Progenitor cell of endocrine pancreas (in vitro differentiated cells): ENCODE measurements at regions not wholly inside any gene's neighbourhood (a gene's known extent, or its start where the extent isn't known, plus 50 kb on each side); places are given as distances from the start of the nearest gene placed in this dataset.

Experiments used
- DNase-seq: peaks from one replicate; pipeline ENCODE4 v3.0.0; 2021; ENCODE audit warnings: low spot score; ENCODE audit not compliant: unreplicated experiment
- H3K27ac Mint-ChIP-seq: 2 replicates; pipeline ENCODE4 v1.8.0; 2021; ENCODE audit warnings: mild to moderate bottlenecking, moderate library complexity, mixed read lengths
- H3K27me3 Mint-ChIP-seq: 2 replicates; pipeline ENCODE4 v1.8.0; 2021; ENCODE audit warnings: mixed read lengths
- H3K36me3 Mint-ChIP-seq: 2 replicates; pipeline ENCODE4 v1.8.0; 2022; ENCODE audit warnings: mixed read lengths; ENCODE audit not compliant: insufficient read depth
- H3K4me1 Mint-ChIP-seq: 2 replicates; pipeline ENCODE4 v1.8.0; 2021; ENCODE audit warnings: low read depth, mixed read lengths
- H3K4me3 Mint-ChIP-seq: 2 replicates; pipeline ENCODE4 v1.8.0; 2021; ENCODE audit warnings: low read depth, mild to moderate bottlenecking, moderate library complexity, mixed read lengths
- H3K9me3 Mint-ChIP-seq: 2 replicates; pipeline ENCODE4 v1.8.0; 2021; ENCODE audit warnings: low read depth, mixed read lengths
- CTCF ChIP-seq: fragments of 200-600 bp; sonication (generic); IDR thresholded peaks from one replicate; pipeline ENCODE4 v1.5.0; 2021; ENCODE audit warnings: antibody characterized with exemption, mild to moderate bottlenecking; ENCODE audit not compliant: unreplicated experiment

- Mint-ChIP-seq H3K9me3 (no peaks in the 10 kb centered on the region), H3K36me3 (no peaks in the 10 kb centered on the region), H3K27me3 (no peaks in the 10 kb centered on the region), H3K4me1 (no peaks in the 10 kb centered on the region), H3K4me3 (no peak overlapping the region), H3K27ac (no peak overlapping the region)
- DNase-seq = no peak
- no peak for TF ChIP-seq CTCF
Observed at GRCh38 chr5:104139840-104140239, 577.3 kb upstream of the NUDT12 start.

- TF ChIP-seq CTCF = no peak
- H3K4me3 Mint-ChIP-seq = no peak overlapping the region
- no peak for DNase-seq
- H3K27me3 Mint-ChIP-seq = no peaks in the 10 kb centered on the region
- H3K4me1 Mint-ChIP-seq = no peaks in the 10 kb centered on the region
- no peaks in the 10 kb centered on the region for H3K36me3 Mint-ChIP-seq
- no peak overlapping the region for H3K27ac Mint-ChIP-seq
- H3K9me3 Mint-ChIP-seq = peaks cover 15% of the 10 kb centered on the region
Observed at GRCh38 chr5:104130320-104130719, 567.7 kb upstream of the NUDT12 start.

- TF ChIP-seq CTCF = no peak
- H3K9me3 Mint-ChIP-seq = peaks cover 7% of the 10 kb centered on the region
- no peak overlapping the region for H3K27ac Mint-ChIP-seq
- H3K27me3 Mint-ChIP-seq = no peaks in the 10 kb centered on the region
- H3K4me1 Mint-ChIP-seq = no peaks in the 10 kb centered on the region
- H3K36me3 Mint-ChIP-seq = no peaks in the 10 kb centered on the region
- no peak overlapping the region for H3K4me3 Mint-ChIP-seq
- DNase-seq = no peak
Observed at GRCh38 chr5:104128348-104128747, 565.8 kb upstream of the NUDT12 start.

- Mint-ChIP-seq H3K9me3 (no peaks in the 10 kb centered on the region), H3K27ac (no peak overlapping the region), H3K36me3 (no peaks in the 10 kb centered on the region), H3K27me3 (no peaks in the 10 kb centered on the region), H3K4me1 (no peaks in the 10 kb centered on the region), H3K4me3 (no peak overlapping the region)
- DNase-seq = no peak
- no peak for TF ChIP-seq CTCF
Observed at GRCh38 chr5:104126980-104127379, 564.4 kb upstream of the NUDT12 start.

GRCh38 chr5:104119529-104119928 is 556.9 kb upstream of the NUDT12 start:
- H3K27ac Mint-ChIP-seq = no peak overlapping the region
- H3K36me3 Mint-ChIP-seq = no peaks in the 10 kb centered on the region
- DNase-seq = no peak
- no peak overlapping the region for H3K4me3 Mint-ChIP-seq
- no peaks in the 10 kb centered on the region for H3K9me3 Mint-ChIP-seq
- no peaks in the 10 kb centered on the region for H3K4me1 Mint-ChIP-seq
- H3K27me3 Mint-ChIP-seq = no peaks in the 10 kb centered on the region
- no peak for TF ChIP-seq CTCF

GRCh38 chr5:104111632-104112031 is 549.0 kb upstream of the NUDT12 start:
- Mint-ChIP-seq H3K9me3 (peaks cover 6% of the 10 kb centered on the region), H3K4me3 (no peak overlapping the region), H3K36me3 (no peaks in the 10 kb centered on the region), H3K27me3 (no peaks in the 10 kb centered on the region), H3K27ac (no peak overlapping the region), H3K4me1 (no peaks in the 10 kb centered on the region)
- TF ChIP-seq CTCF = no peak
- no peak for DNase-seq
